SK-N-SH (cell line): ENCODE measurements at regions not wholly inside any gene's neighbourhood (a gene's known extent, or its start where the extent isn't known, plus 50 kb on each side); places are given as distances from the start of the nearest gene placed in this dataset.

Source experiments
- CTCF ChIA-PET: fragments of 300-600, 350-600 bp; formaldehyde crosslinking; extraction: SDS; loops from one replicate; lab custom pipeline; 2021; lab: Yijun Ruan, JAX
- POLR2A ChIA-PET: fragments of 350-600 bp; sonication (Branson Sonifier 250); formaldehyde crosslinking; extraction: SDS; loops from one replicate; lab custom pipeline; 2020; ENCODE audit warnings: antibody characterized with exemption, inconsistent platforms; lab: Yijun Ruan, JAX
- DNase-seq: peaks from one replicate; pipeline ENCODE4 v3.0.0; 2012
- H2AFZ ChIP-seq: fragments of 200-600 bp; sonication (generic); 2 replicates; pipeline ENCODE4 v1.8.1; 2016; ENCODE audit warnings: antibody characterized with exemption, mild to moderate bottlenecking, low read depth
- H3F3A ChIP-seq: fragments of 200-600 bp; sonication (generic); replicated peaks from 2 replicates; pipeline ENCODE3; 2016; ENCODE audit warnings: antibody characterized with exemption, mild to moderate bottlenecking; ENCODE audit not compliant: insufficient read depth
- H3K27ac ChIP-seq, 2 experiments: fragments of 200-500 bp in 1 of 2; fragments of 200-600 bp in 1 of 2; sonication (Bioruptor generic) in 1 of 2; sonication (generic), shearing (Covaris generic) in 1 of 2; 2 replicates each; pipeline versions ENCODE4 v1.5.1 to v1.6.1; 2014 to 2016; ENCODE audit warnings: low read depth in 2 of 2, inconsistent platforms in 1 of 2, low read length in 1 of 2, mild to moderate bottlenecking in 1 of 2, mixed read lengths in 1 of 2
- H3K27me3 ChIP-seq: fragments of 200-600 bp; sonication (generic), shearing (Covaris generic); 2 replicates; pipeline ENCODE4 v1.6.1; 2016; ENCODE audit warnings: mixed run types; ENCODE audit not compliant: insufficient read depth
- H3K36me3 ChIP-seq, 2 experiments: fragments of 200-500 bp in 1 of 2; fragments of 200-600 bp in 1 of 2; sonication (Bioruptor generic) in 1 of 2; sonication (generic) in 1 of 2; replicated peaks in 1 of 2; 2 replicates each; pipeline versions ENCODE3 to v1.5.1; 2014 to 2016; ENCODE audit warnings: low read length in 1 of 2, mild to moderate bottlenecking in 1 of 2; ENCODE audit not compliant: insufficient read depth in 2 of 2, control insufficient read depth in 1 of 2
- H3K4me1 ChIP-seq, 2 experiments: fragments of 200-500 bp in 1 of 2; fragments of 200-600 bp in 1 of 2; sonication (Bioruptor generic) in 1 of 2; sonication (generic), shearing (Covaris generic) in 1 of 2; 2 replicates each; pipeline versions ENCODE4 v1.5.1 to v1.6.1; 2014 to 2016; ENCODE audit warnings: low read depth in 1 of 2, low read length in 1 of 2, mixed run types in 1 of 2; ENCODE audit not compliant: insufficient read depth in 2 of 2, control insufficient read depth in 1 of 2
- H3K4me2 ChIP-seq: fragments of 200-600 bp; sonication (generic), shearing (Covaris generic); 2 replicates; pipeline ENCODE4 v1.6.1; 2017; ENCODE audit warnings: mixed run types
- H3K4me3 ChIP-seq, 2 experiments: fragments of 200-500 bp in 1 of 2; fragments of 200-600 bp in 1 of 2; sonication (Bioruptor generic) in 1 of 2; sonication (generic), shearing (Covaris generic) in 1 of 2; 2 replicates each; pipeline versions ENCODE4 v1.5.1 to v1.8.1; 2014 to 2016; ENCODE audit warnings: low read depth in 2 of 2, inconsistent platforms in 1 of 2, low read length in 1 of 2, mild to moderate bottlenecking in 1 of 2, mixed read lengths in 1 of 2, moderate library complexity in 1 of 2
- H3K79me2 ChIP-seq: fragments of 200-600 bp; sonication (generic); 2 replicates; pipeline ENCODE4 v1.8.1; 2017; ENCODE audit warnings: mild to moderate bottlenecking; ENCODE audit not compliant: insufficient read depth
- H3K9ac ChIP-seq: fragments of 200-600 bp; sonication (generic); 2 replicates; pipeline ENCODE4 v1.6.1; 2017; ENCODE audit warnings: mixed run types
- H3K9me2 ChIP-seq: fragments of 200-600 bp; sonication (generic); 2 replicates; pipeline ENCODE4 v1.6.1; 2017; ENCODE audit warnings: mixed run types
- H3K9me3 ChIP-seq: fragments of 200-600 bp; sonication (generic); 2 replicates; pipeline ENCODE4 v1.6.1; 2017; ENCODE audit warnings: mixed run types, mild to moderate bottlenecking, moderate library complexity
- H4K20me1 ChIP-seq: fragments of 200-600 bp; sonication (generic); 2 replicates; pipeline ENCODE4 v1.6.1; 2017; ENCODE audit warnings: mild to moderate bottlenecking, mixed run types; ENCODE audit not compliant: insufficient read depth
- FOXJ3 ChIP-seq: sonication (generic); formaldehyde crosslinking; IDR thresholded peaks from 2 replicates; pipeline ENCODE4 v1.5.1; 2020; ENCODE audit warnings: mild to moderate bottlenecking, missing genetic modification reagents
- FOXM1 ChIP-seq: IDR thresholded peaks from 2 replicates; pipeline ENCODE4 v1.4.0; 2012; ENCODE audit warnings: low read depth, mild to moderate bottlenecking
- GABPA ChIP-seq: IDR thresholded peaks from 2 replicates; pipeline ENCODE4 v1.4.0; 2012; ENCODE audit warnings: low read depth, mild to moderate bottlenecking
- GATA2 ChIP-seq: sonication (generic); formaldehyde crosslinking; IDR thresholded peaks from 2 replicates; pipeline ENCODE4 v1.5.0; 2020; ENCODE audit warnings: mild to moderate bottlenecking, missing genetic modification reagents
- IRF3 ChIP-seq: fragments of 150-350 bp; IDR thresholded peaks from 2 replicates; pipeline ENCODE4 v1.6.1; 2016; ENCODE audit warnings: mild to moderate bottlenecking, low read depth, low read length
- JUND ChIP-seq: IDR thresholded peaks from 2 replicates; pipeline ENCODE4 v1.4.0; 2012
- MXI1 ChIP-seq: IDR thresholded peaks from 2 replicates; pipeline ENCODE4 v1.6.1; 2012; ENCODE audit warnings: mild to moderate bottlenecking, low read depth, low read length, improper control_type of control experiment
- NRF1 ChIP-seq: IDR thresholded peaks from 2 replicates; pipeline ENCODE4 v1.6.1; 2012; ENCODE audit warnings: low read depth, mild to moderate bottlenecking, low read length
- RAD21 ChIP-seq: IDR thresholded peaks from 2 replicates; pipeline ENCODE4 v1.6.1; 2012; ENCODE audit warnings: mild to moderate bottlenecking, low read length
- RCOR1 ChIP-seq: fragments of 150-350 bp; IDR thresholded peaks from 2 replicates; pipeline ENCODE4 v1.6.1; 2017; ENCODE audit warnings: antibody characterized with exemption, low read length
- RFX5 ChIP-seq: IDR thresholded peaks from 2 replicates; pipeline ENCODE4 v1.6.1; 2012; ENCODE audit warnings: mild to moderate bottlenecking, improper control_type of control experiment, low read length
- RXRA ChIP-seq: IDR thresholded peaks from 2 replicates; pipeline ENCODE4 v1.4.0; 2012; ENCODE audit warnings: low read depth, mild to moderate bottlenecking, borderline replicate concordance
- SIN3A ChIP-seq: IDR thresholded peaks from 2 replicates; pipeline ENCODE4 v1.6.1; 2012; ENCODE audit warnings: low read depth, mild to moderate bottlenecking, low read length, moderate library complexity, borderline replicate concordance
- TAF1 ChIP-seq: IDR thresholded peaks from 2 replicates; pipeline ENCODE4 v1.6.1; 2012; ENCODE audit warnings: low read depth, mild to moderate bottlenecking, low read length, moderate library complexity, borderline replicate concordance
- TCF12 ChIP-seq: IDR thresholded peaks from 2 replicates; pipeline ENCODE4 v1.4.0; 2012
- TEAD4 ChIP-seq: IDR thresholded peaks from 2 replicates; pipeline ENCODE4 v1.4.0; 2012; ENCODE audit warnings: mild to moderate bottlenecking, borderline replicate concordance; ENCODE audit not compliant: insufficient read depth
- WGBS: methylation state at CpG from one replicate; pipeline ENCODE4 v1.1.6; 2017; ENCODE audit warnings: low lambda C conversion rate; 5-methylcytosine and 5-hydroxymethylcytosine counted together
- TF ChIP-seq, protein P1 (sequence below): fragments of 150-350 bp; IDR thresholded peaks from 2 replicates; pipeline ENCODE4 v1.6.1; 2017; ENCODE audit warnings: antibody characterized with exemption, low read length, low read depth, borderline replicate concordance
- TF ChIP-seq, protein P2 (sequence below): IDR thresholded peaks from 2 replicates; pipeline ENCODE4 v1.4.0; 2012; ENCODE audit warnings: low read depth, borderline replicate concordance
- TF ChIP-seq, protein P3 (sequence below): IDR thresholded peaks from 2 replicates; pipeline ENCODE4 v1.6.1; 2012; ENCODE audit warnings: mild to moderate bottlenecking, low read depth, low read length, moderate library complexity

DNA sequence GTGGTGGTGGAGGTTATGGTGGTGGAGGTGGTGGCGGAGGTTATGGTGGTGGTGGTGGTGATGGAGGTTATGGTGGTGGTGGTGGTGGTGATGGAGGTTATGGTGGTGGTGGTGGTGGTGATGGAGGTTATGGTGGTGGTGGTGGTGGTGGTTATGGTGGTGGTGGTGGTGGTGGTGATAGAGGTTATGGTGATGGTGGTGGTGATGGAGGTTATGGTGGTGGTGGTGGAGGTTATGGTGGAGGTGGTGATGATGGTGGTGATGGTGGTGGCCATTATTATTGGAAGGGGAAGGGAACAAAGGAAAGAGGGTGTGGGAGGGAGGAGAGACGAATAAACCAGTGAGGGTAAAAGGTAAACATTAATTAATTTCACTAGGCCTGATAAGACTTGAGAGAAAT lies 53.5 kb upstream of the TCF20 start:
- Histone ChIP-seq H3K9me2 (no peaks in the 10 kb centered on the region), H3K79me2 (no peaks in the 10 kb centered on the region), H3K9ac (no peak overlapping the region), H3K4me2 (no peak overlapping the region), H4K20me1 (no peaks in the 10 kb centered on the region), H3K4me1 (peaks cover 0 to 4% of the 10 kb centered on the region in 2 experiments; a peak in 1 of 4 replicates), H3F3A (no peaks in the 10 kb centered on the region), H3K27me3 (no peaks in the 10 kb centered on the region), H3K36me3 (no peaks in the 10 kb centered on the region), H3K9me3 (no peaks in the 10 kb centered on the region), H3K4me3 (no peak overlapping the region)
- POLR2A ChIA-PET, result no interaction called here
- no peak for DNase-seq
- WGBS, result 71% methylated on average over 2 of the region's 2 CpGs
- CTCF ChIA-PET, result interaction anchor here (0.7 kb wide), 1 partner anchor 121 kb away, joined by 3 read pairs; no protein-coding TSS in a partner anchor
- TF ChIP-seq FOXM1 (no peak), JUND (no peak), RCOR1 (no peak), GATA2 (CRISPR knock-in tag) (no peak), NRF1 (no peak), FOXJ3 (CRISPR knock-in tag) (no peak), TEAD4 (no peak), TAF1 (no peak), TCF12 (no peak), SIN3A (no peak), IRF3 (no peak), GABPA (no peak)
- TF ChIP-seq, protein P1, sequence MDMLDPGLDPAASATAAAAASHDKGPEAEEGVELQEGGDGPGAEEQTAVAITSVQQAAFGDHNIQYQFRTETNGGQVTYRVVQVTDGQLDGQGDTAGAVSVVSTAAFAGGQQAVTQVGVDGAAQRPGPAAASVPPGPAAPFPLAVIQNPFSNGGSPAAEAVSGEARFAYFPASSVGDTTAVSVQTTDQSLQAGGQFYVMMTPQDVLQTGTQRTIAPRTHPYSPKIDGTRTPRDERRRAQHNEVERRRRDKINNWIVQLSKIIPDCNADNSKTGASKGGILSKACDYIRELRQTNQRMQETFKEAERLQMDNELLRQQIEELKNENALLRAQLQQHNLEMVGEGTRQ, result no peak
- TF ChIP-seq, protein P2, sequence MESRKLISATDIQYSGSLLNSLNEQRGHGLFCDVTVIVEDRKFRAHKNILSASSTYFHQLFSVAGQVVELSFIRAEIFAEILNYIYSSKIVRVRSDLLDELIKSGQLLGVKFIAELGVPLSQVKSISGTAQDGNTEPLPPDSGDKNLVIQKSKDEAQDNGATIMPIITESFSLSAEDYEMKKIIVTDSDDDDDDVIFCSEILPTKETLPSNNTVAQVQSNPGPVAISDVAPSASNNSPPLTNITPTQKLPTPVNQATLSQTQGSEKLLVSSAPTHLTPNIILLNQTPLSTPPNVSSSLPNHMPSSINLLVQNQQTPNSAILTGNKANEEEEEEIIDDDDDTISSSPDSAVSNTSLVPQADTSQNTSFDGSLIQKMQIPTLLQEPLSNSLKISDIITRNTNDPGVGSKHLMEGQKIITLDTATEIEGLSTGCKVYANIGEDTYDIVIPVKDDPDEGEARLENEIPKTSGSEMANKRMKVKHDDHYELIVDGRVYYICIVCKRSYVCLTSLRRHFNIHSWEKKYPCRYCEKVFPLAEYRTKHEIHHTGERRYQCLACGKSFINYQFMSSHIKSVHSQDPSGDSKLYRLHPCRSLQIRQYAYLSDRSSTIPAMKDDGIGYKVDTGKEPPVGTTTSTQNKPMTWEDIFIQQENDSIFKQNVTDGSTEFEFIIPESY, result no peak
- TF ChIP-seq, all 33 proteins: peak for 0
- Histone ChIP-seq H2AFZ (no peak overlapping the region), H3K27ac (no peak overlapping the region)

- H3K4me1 ChIP-seq, result peaks cover 0 to 18% of the 10 kb centered on the region in 2 experiments; a peak in 1 of 4 replicates
- H3K27ac ChIP-seq, result no peak overlapping the region
- ChIA-PET POLR2A (no interaction called here), CTCF (no interaction called here)
- no peaks in the 10 kb centered on the region for H3F3A ChIP-seq
- H3K9me3 ChIP-seq, result no peaks in the 10 kb centered on the region
- no peaks in the 10 kb centered on the region for H3K27me3 ChIP-seq
- H2AFZ ChIP-seq, result no peak overlapping the region
- no peaks in the 10 kb centered on the region for H3K9me2 ChIP-seq
- no peaks in the 10 kb centered on the region for H3K79me2 ChIP-seq
- H3K4me2 ChIP-seq, result no peak overlapping the region
- DNase-seq, result no peak
- TF ChIP-seq, protein P3, sequence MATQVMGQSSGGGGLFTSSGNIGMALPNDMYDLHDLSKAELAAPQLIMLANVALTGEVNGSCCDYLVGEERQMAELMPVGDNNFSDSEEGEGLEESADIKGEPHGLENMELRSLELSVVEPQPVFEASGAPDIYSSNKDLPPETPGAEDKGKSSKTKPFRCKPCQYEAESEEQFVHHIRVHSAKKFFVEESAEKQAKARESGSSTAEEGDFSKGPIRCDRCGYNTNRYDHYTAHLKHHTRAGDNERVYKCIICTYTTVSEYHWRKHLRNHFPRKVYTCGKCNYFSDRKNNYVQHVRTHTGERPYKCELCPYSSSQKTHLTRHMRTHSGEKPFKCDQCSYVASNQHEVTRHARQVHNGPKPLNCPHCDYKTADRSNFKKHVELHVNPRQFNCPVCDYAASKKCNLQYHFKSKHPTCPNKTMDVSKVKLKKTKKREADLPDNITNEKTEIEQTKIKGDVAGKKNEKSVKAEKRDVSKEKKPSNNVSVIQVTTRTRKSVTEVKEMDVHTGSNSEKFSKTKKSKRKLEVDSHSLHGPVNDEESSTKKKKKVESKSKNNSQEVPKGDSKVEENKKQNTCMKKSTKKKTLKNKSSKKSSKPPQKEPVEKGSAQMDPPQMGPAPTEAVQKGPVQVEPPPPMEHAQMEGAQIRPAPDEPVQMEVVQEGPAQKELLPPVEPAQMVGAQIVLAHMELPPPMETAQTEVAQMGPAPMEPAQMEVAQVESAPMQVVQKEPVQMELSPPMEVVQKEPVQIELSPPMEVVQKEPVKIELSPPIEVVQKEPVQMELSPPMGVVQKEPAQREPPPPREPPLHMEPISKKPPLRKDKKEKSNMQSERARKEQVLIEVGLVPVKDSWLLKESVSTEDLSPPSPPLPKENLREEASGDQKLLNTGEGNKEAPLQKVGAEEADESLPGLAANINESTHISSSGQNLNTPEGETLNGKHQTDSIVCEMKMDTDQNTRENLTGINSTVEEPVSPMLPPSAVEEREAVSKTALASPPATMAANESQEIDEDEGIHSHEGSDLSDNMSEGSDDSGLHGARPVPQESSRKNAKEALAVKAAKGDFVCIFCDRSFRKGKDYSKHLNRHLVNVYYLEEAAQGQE, result no peak
- TF ChIP-seq RAD21 (no peak), GATA2 (CRISPR knock-in tag) (no peak), IRF3 (no peak), FOXJ3 (CRISPR knock-in tag) (no peak), MXI1 (no peak), RXRA (no peak), RFX5 (no peak)
- H4K20me1 ChIP-seq, result no peaks in the 10 kb centered on the region
- no peak overlapping the region for H3K4me3 ChIP-seq
- WGBS, result 74% methylated on average over 4 of the region's 4 CpGs
- no peak overlapping the region for H3K9ac ChIP-seq
- no peaks in the 10 kb centered on the region for H3K36me3 ChIP-seq
Measured at GRCh38 chr22:42322562-42322926, 52.1 kb upstream of the TCF20 start.
